ENCODE measurements at regions not wholly inside any gene's neighbourhood (a gene's known extent, or its start where the extent isn't known, plus 50 kb on each side); places are given as distances from the start of the nearest gene placed in this dataset.
A peak's percentile ranks its signal among the peaks of the same experiment; 100 is the strongest.

GRCh38 chr12:125324861-125325490, 259.7 kb downstream of the AACS start:
- no peak overlapping the region for H3K9ac ChIP-seq (ENCODE audit: low read depth in 1 of 2, low read length in 2 of 2)

GRCh38 chr12:125329239-125330102, 264.2 kb downstream of the AACS start:
- peaks cover 0 to 10% of the 10 kb centered on the region in 2 donors for H3K27me3 ChIP-seq (ENCODE audit: control insufficient read depth in 1 of 2, insufficient read depth in 2 of 2, low read length in 2 of 2)
- no peaks in the 10 kb centered on the region for H3K9me3 ChIP-seq (ENCODE audit: control insufficient read depth in 1 of 2, low read length in 2 of 2)
- no peak overlapping the region for H3K9ac ChIP-seq (ENCODE audit: low read depth in 1 of 2, low read length in 2 of 2)
- no peak overlapping the region for H3K27ac ChIP-seq (ENCODE audit: low read depth, low read length)
- no peaks in the 10 kb centered on the region for H3K4me1 ChIP-seq (ENCODE audit: control insufficient read depth in 1 of 2, insufficient read depth in 2 of 2, low read length in 2 of 2)
- no peaks in the 10 kb centered on the region for H3K36me3 ChIP-seq (ENCODE audit: control insufficient read depth in 1 of 2, insufficient read depth in 2 of 2, low read length in 2 of 2)
- no peak overlapping the region for H3K4me3 ChIP-seq (ENCODE audit: low read depth in 1 of 2, low read length in 2 of 2)

More at GRCh38 chr12:125324861-125325490, 259.7 kb downstream of the AACS start:
- H3K4me3 ChIP-seq (ENCODE audit: low read depth in 1 of 2, low read length in 2 of 2): no peak overlapping the region
- peaks cover 0 to 5% of the 10 kb centered on the region in 2 donors for H3K27me3 ChIP-seq (ENCODE audit: control insufficient read depth in 1 of 2, insufficient read depth in 2 of 2, low read length in 2 of 2)
- H3K36me3 ChIP-seq (ENCODE audit: control insufficient read depth in 1 of 2, insufficient read depth in 2 of 2, low read length in 2 of 2): no peaks in the 10 kb centered on the region
- no peaks in the 10 kb centered on the region for H3K4me1 ChIP-seq (ENCODE audit: control insufficient read depth in 1 of 2, insufficient read depth in 2 of 2, low read length in 2 of 2)
- H3K9me3 ChIP-seq (ENCODE audit: control insufficient read depth in 1 of 2, low read length in 2 of 2): no peaks in the 10 kb centered on the region
- H3K27ac ChIP-seq (ENCODE audit: low read depth, low read length): no peak overlapping the region

- no peaks in the 10 kb centered on the region for H3K36me3 ChIP-seq (ENCODE audit: control insufficient read depth in 1 of 2, insufficient read depth in 2 of 2, low read length in 2 of 2)
- H3K27ac ChIP-seq (ENCODE audit: low read depth, low read length): no peak overlapping the region
- peaks cover 0 to 10% of the 10 kb centered on the region in 2 donors for H3K27me3 ChIP-seq (ENCODE audit: control insufficient read depth in 1 of 2, insufficient read depth in 2 of 2, low read length in 2 of 2)
- H3K9ac ChIP-seq (ENCODE audit: low read depth in 1 of 2, low read length in 2 of 2): no peak overlapping the region
- H3K4me1 ChIP-seq (ENCODE audit: control insufficient read depth in 1 of 2, insufficient read depth in 2 of 2, low read length in 2 of 2): no peaks in the 10 kb centered on the region
- H3K4me3 ChIP-seq (ENCODE audit: low read depth in 1 of 2, low read length in 2 of 2): peak overlapping the region; percentile 40 to 53
- H3K9me3 ChIP-seq (ENCODE audit: control insufficient read depth in 1 of 2, low read length in 2 of 2): no peaks in the 10 kb centered on the region
These were observed 265.6 kb downstream of the AACS start for GRCh38 chr12:125330645-125331341.

- Histone ChIP-seq H3K4me1 (ENCODE audit: control insufficient read depth in 1 of 2, insufficient read depth in 2 of 2, low read length in 2 of 2) (no peaks in the 10 kb centered on the region), H3K27ac (ENCODE audit: low read depth, low read length) (no peak overlapping the region), H3K9ac (ENCODE audit: low read depth in 1 of 2, low read length in 2 of 2) (no peak overlapping the region), H3K36me3 (ENCODE audit: control insufficient read depth in 1 of 2, insufficient read depth in 2 of 2, low read length in 2 of 2) (no peaks in the 10 kb centered on the region), H3K27me3 (ENCODE audit: control insufficient read depth in 1 of 2, insufficient read depth in 2 of 2, low read length in 2 of 2) (peaks cover 0 to 10% of the 10 kb centered on the region in 2 donors), H3K9me3 (ENCODE audit: control insufficient read depth in 1 of 2, low read length in 2 of 2) (no peaks in the 10 kb centered on the region), H3K4me3 (ENCODE audit: low read depth in 1 of 2, low read length in 2 of 2) (peak overlapping the region; percentile 40 to 53)
These were observed 266.3 kb downstream of the AACS start for GRCh38 chr12:125331342-125332052.

- Histone ChIP-seq H3K36me3 (ENCODE audit: control insufficient read depth in 1 of 2, insufficient read depth in 2 of 2, low read length in 2 of 2) (no peaks in the 10 kb centered on the region), H3K4me3 (ENCODE audit: low read depth in 1 of 2, low read length in 2 of 2) (no peak overlapping the region), H3K9me3 (ENCODE audit: control insufficient read depth in 1 of 2, low read length in 2 of 2) (no peaks in the 10 kb centered on the region), H3K9ac (ENCODE audit: low read depth in 1 of 2, low read length in 2 of 2) (no peak overlapping the region), H3K27ac (ENCODE audit: low read depth, low read length) (no peak overlapping the region), H3K27me3 (ENCODE audit: control insufficient read depth in 1 of 2, insufficient read depth in 2 of 2, low read length in 2 of 2) (peaks cover 0 to 9% of the 10 kb centered on the region in 2 donors), H3K4me1 (ENCODE audit: control insufficient read depth in 1 of 2, insufficient read depth in 2 of 2, low read length in 2 of 2) (no peaks in the 10 kb centered on the region)
These were observed 267.7 kb downstream of the AACS start for GRCh38 chr12:125332900-125333299.

- Histone ChIP-seq H3K4me1 (ENCODE audit: control insufficient read depth in 1 of 2, insufficient read depth in 2 of 2, low read length in 2 of 2) (no peaks in the 10 kb centered on the region), H3K27me3 (ENCODE audit: control insufficient read depth in 1 of 2, insufficient read depth in 2 of 2, low read length in 2 of 2) (peaks cover 0 to 2% of the 10 kb centered on the region in 2 donors), H3K36me3 (ENCODE audit: control insufficient read depth in 1 of 2, insufficient read depth in 2 of 2, low read length in 2 of 2) (no peaks in the 10 kb centered on the region), H3K9me3 (ENCODE audit: control insufficient read depth in 1 of 2, low read length in 2 of 2) (no peaks in the 10 kb centered on the region), H3K9ac (ENCODE audit: low read depth in 1 of 2, low read length in 2 of 2) (no peak overlapping the region), H3K27ac (ENCODE audit: low read depth, low read length) (no peak overlapping the region), H3K4me3 (ENCODE audit: low read depth in 1 of 2, low read length in 2 of 2) (no peak overlapping the region)
These were observed 271.0 kb downstream of the AACS start for GRCh38 chr12:125336246-125336645.

- no peaks in the 10 kb centered on the region for H3K36me3 ChIP-seq (ENCODE audit: control insufficient read depth in 1 of 2, insufficient read depth in 2 of 2, low read length in 2 of 2)
- H3K27me3 ChIP-seq (ENCODE audit: control insufficient read depth in 1 of 2, insufficient read depth in 2 of 2, low read length in 2 of 2): no peaks in the 10 kb centered on the region
- no peak overlapping the region for H3K27ac ChIP-seq (ENCODE audit: low read depth, low read length)
- H3K4me1 ChIP-seq (ENCODE audit: control insufficient read depth in 1 of 2, insufficient read depth in 2 of 2, low read length in 2 of 2): no peaks in the 10 kb centered on the region
- no peak overlapping the region for H3K4me3 ChIP-seq (ENCODE audit: low read depth in 1 of 2, low read length in 2 of 2)
- no peak overlapping the region for H3K9ac ChIP-seq (ENCODE audit: low read depth in 1 of 2, low read length in 2 of 2)
- H3K9me3 ChIP-seq (ENCODE audit: control insufficient read depth in 1 of 2, low read length in 2 of 2): no peaks in the 10 kb centered on the region
These were observed 275.6 kb downstream of the AACS start for GRCh38 chr12:125340791-125341190.

GRCh38 chr12:125341422-125341821, 276.2 kb downstream of the AACS start:
- Histone ChIP-seq H3K4me3 (ENCODE audit: low read depth in 1 of 2, low read length in 2 of 2) (no peak overlapping the region), H3K9ac (ENCODE audit: low read depth in 1 of 2, low read length in 2 of 2) (no peak overlapping the region), H3K36me3 (ENCODE audit: control insufficient read depth in 1 of 2, insufficient read depth in 2 of 2, low read length in 2 of 2) (no peaks in the 10 kb centered on the region), H3K4me1 (ENCODE audit: control insufficient read depth in 1 of 2, insufficient read depth in 2 of 2, low read length in 2 of 2) (no peaks in the 10 kb centered on the region), H3K27me3 (ENCODE audit: control insufficient read depth in 1 of 2, insufficient read depth in 2 of 2, low read length in 2 of 2) (no peaks in the 10 kb centered on the region), H3K27ac (ENCODE audit: low read depth, low read length) (no peak overlapping the region), H3K9me3 (ENCODE audit: control insufficient read depth in 1 of 2, low read length in 2 of 2) (no peaks in the 10 kb centered on the region)

- Histone ChIP-seq H3K9me3 (ENCODE audit: control insufficient read depth in 1 of 2, low read length in 2 of 2) (no peaks in the 10 kb centered on the region), H3K9ac (ENCODE audit: low read depth in 1 of 2, low read length in 2 of 2) (no peak overlapping the region)
These were observed 278.4 kb downstream of the AACS start for GRCh38 chr12:125343649-125344048.

More at GRCh38 chr12:125343649-125344048, 278.4 kb downstream of the AACS start:
- Histone ChIP-seq H3K36me3 (ENCODE audit: control insufficient read depth in 1 of 2, insufficient read depth in 2 of 2, low read length in 2 of 2) (no peaks in the 10 kb centered on the region), H3K27ac (ENCODE audit: low read depth, low read length) (no peak overlapping the region), H3K4me1 (ENCODE audit: control insufficient read depth in 1 of 2, insufficient read depth in 2 of 2, low read length in 2 of 2) (no peaks in the 10 kb centered on the region), H3K27me3 (ENCODE audit: control insufficient read depth in 1 of 2, insufficient read depth in 2 of 2, low read length in 2 of 2) (no peaks in the 10 kb centered on the region), H3K4me3 (ENCODE audit: low read depth in 1 of 2, low read length in 2 of 2) (no peak overlapping the region)
